Esophagus muscularis mucosa (tissue), 4 donors: ENCODE measurements at regions not wholly inside any gene's neighbourhood (a gene's known extent, or its start where the extent isn't known, plus 50 kb on each side); places are given as distances from the start of the nearest gene placed in this dataset.

Experiments
- DNase-seq: peaks from one replicate; pipeline ENCODE4 v3.0.0-alpha.2; 2017; ENCODE audit errors: extremely low spot score
- H3K27ac ChIP-seq, 4 donors: fragments of 200-600 bp; sonication (generic); replicated peaks in 1 of 4; 1 replicate in 3 of 4; 2 replicates in 1 of 4; pipeline ENCODE4 v1.5.1; 2016 to 2019; ENCODE audit warnings: mild to moderate bottlenecking in 1 of 4
- H3K27me3 ChIP-seq, 4 donors: fragments of 200-600 bp; sonication (generic); one replicate each; pipeline versions ENCODE4 v1.5.1 to v1.6.0; 2016 to 2019
- H3K36me3 ChIP-seq, 4 donors: fragments of 200-600 bp; sonication (generic); one replicate each; pipeline ENCODE4 v1.5.1; 2016 to 2019
- H3K4me1 ChIP-seq, 4 donors: fragments of 200-600 bp; sonication (generic); one replicate each; pipeline ENCODE4 v1.5.1; 2016 to 2019
- H3K4me3 ChIP-seq, 4 donors: fragments of 200-600 bp; sonication (generic); 1 replicate in 2 of 4; 2 replicates in 2 of 4; pipeline ENCODE4 v1.5.1; 2016 to 2019; ENCODE audit warnings: mild to moderate bottlenecking in 4 of 4, moderate library complexity in 1 of 4
- H3K9me3 ChIP-seq, 4 donors: fragments of 200-600 bp; sonication (generic); 1 replicate in 3 of 4; 2 replicates in 1 of 4; pipeline ENCODE4 v1.5.1; 2016 to 2019
- EP300 ChIP-seq: sonication (generic); formaldehyde crosslinking; IDR thresholded peaks from one replicate; pipeline ENCODE4 v1.6.1; 2017; ENCODE audit warnings: antibody characterized with exemption
- POLR2A ChIP-seq: fragments of 450-650 bp; IDR thresholded peaks from one replicate; pipeline ENCODE4 v1.6.1; 2017; ENCODE audit warnings: antibody characterized with exemption, moderate library complexity, mild to moderate bottlenecking, low read depth
- POLR2AphosphoS5 ChIP-seq, 2 donors: sonication (generic); formaldehyde crosslinking; IDR thresholded peaks; one replicate each; pipeline ENCODE4 v1.6.1; 2017; ENCODE audit warnings: antibody characterized with exemption in 2 of 2
- WGBS: methylation state at CpG from one replicate; pipeline ENCODE4 v1.1.5; 2018; 5-methylcytosine and 5-hydroxymethylcytosine counted together
- intact Hi-C: fragments of 100-400 bp; cut with DNase I; formaldehyde crosslinking; loops from one replicate; pipeline ENCODE4 v1.15.1; 2023
- TF ChIP-seq, protein P1 (sequence below), 3 experiments: fragments of 200-600 bp in 2 of 3; fragments of 450-650 bp in 1 of 3; sonication (generic) in 2 of 3; IDR thresholded peaks; one replicate each; pipeline ENCODE4 v1.5.1; 2017 to 2019; ENCODE audit warnings: antibody characterized with exemption in 3 of 3, mild to moderate bottlenecking in 2 of 3, moderate library complexity in 1 of 3

DNA sequence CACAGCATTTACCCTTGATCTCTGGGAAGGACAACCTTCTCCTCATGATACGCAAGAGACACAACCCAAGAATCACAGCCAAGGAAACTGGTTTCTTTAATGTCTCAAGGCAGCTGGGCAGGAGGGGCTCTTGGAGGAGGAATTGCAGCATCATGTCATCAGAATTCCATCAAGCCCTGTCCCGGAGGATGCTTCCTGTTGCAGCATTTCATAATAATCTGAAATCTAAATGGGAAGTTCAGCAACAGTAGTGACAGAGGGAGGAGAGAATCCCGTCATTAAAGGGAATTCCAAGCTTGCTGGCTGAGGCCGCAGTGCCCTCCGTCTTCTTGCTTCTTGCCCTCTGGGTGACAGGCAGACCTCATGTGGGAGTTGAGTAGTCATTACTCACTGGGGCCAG is 192.7 kb downstream of the TENT4A start:
- H3K4me1 ChIP-seq = no peaks in the 10 kb centered on the region
- H3K36me3 ChIP-seq = no peaks in the 10 kb centered on the region
- TF ChIP-seq, protein P1, sequence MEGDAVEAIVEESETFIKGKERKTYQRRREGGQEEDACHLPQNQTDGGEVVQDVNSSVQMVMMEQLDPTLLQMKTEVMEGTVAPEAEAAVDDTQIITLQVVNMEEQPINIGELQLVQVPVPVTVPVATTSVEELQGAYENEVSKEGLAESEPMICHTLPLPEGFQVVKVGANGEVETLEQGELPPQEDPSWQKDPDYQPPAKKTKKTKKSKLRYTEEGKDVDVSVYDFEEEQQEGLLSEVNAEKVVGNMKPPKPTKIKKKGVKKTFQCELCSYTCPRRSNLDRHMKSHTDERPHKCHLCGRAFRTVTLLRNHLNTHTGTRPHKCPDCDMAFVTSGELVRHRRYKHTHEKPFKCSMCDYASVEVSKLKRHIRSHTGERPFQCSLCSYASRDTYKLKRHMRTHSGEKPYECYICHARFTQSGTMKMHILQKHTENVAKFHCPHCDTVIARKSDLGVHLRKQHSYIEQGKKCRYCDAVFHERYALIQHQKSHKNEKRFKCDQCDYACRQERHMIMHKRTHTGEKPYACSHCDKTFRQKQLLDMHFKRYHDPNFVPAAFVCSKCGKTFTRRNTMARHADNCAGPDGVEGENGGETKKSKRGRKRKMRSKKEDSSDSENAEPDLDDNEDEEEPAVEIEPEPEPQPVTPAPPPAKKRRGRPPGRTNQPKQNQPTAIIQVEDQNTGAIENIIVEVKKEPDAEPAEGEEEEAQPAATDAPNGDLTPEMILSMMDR (IDR thresholded peaks at IDR 0.05) = no peak
- TF ChIP-seq EP300 = no peak
- TF ChIP-seq POLR2A = no peak
- no peak for TF ChIP-seq POLR2AphosphoS5 (IDR thresholded peaks at IDR 0.05)
- H3K27me3 ChIP-seq = peaks cover 0 to 11% (median 0%) of the 10 kb centered on the region in 4 donors
- WGBS = 62% methylated on average over 5 of the region's 5 CpGs
- peak; percentile 88 for DNase-seq
- H3K27ac ChIP-seq = peak overlapping the region in 1 of 4 donors; percentile 28
- H3K4me3 ChIP-seq = no peak overlapping the region
- intact Hi-C loops = no loop called here
- H3K9me3 ChIP-seq = no peaks in the 10 kb centered on the region

DNA sequence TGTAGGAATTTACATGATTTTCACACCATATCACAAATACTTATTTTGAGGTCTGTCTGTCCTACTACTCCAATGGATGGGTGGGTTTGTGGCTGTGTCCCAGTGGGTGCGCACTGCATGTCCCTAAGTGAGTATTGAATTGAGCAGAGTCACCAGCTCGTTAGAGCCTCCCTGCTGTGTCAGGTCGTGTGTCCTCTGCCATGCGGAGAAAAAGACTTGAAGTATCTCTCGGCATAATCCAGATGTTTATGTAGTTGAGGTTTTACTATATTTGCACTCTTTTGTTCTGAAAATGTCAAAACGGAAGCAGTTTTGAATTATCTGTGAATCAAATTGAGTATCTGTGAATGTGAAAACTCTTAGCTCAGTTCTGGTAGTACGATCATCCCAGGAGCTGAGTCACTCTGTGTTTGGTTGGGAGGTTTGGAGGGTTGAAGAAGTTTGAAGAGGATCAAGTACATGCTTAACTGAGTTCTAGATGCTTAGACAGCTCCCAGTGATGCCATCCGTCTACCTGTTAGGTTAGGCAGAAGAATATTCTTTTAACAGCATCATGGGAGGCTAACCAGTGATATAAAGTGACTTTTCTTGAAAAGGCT is 194.2 kb downstream of the TENT4A start:
- no peaks in the 10 kb centered on the region for H3K36me3 ChIP-seq
- peaks cover 0 to 11% (median 0%) of the 10 kb centered on the region in 4 donors for H3K27me3 ChIP-seq
- intact Hi-C loops = no loop called here
- no peaks in the 10 kb centered on the region for H3K9me3 ChIP-seq
- DNase-seq = no peak
- TF ChIP-seq POLR2A (no peak), EP300 (no peak), POLR2AphosphoS5 (IDR thresholded peaks at IDR 0.05) (no peak)
- TF ChIP-seq, protein P1 (IDR thresholded peaks at IDR 0.05) = no peak
- H3K4me1 ChIP-seq = no peaks in the 10 kb centered on the region
- H3K27ac ChIP-seq = no peak overlapping the region
- 70% methylated on average over 8 of the region's 8 CpGs for WGBS
- H3K4me3 ChIP-seq = no peak overlapping the region

GRCh38 chr5:6909901-6910300 is 196.7 kb downstream of the TENT4A start:
- H3K4me3 ChIP-seq = no peak overlapping the region
- no peaks in the 10 kb centered on the region for H3K4me1 ChIP-seq
- no peak for DNase-seq
- H3K27ac ChIP-seq = no peak overlapping the region
- H3K9me3 ChIP-seq = no peaks in the 10 kb centered on the region
- TF ChIP-seq, protein P1 (IDR thresholded peaks at IDR 0.05) = no peak
- TF ChIP-seq POLR2A (no peak), EP300 (no peak), POLR2AphosphoS5 (IDR thresholded peaks at IDR 0.05) (no peak)
- H3K36me3 ChIP-seq = no peaks in the 10 kb centered on the region
- H3K27me3 ChIP-seq = peaks cover 0 to 11% (median 0%) of the 10 kb centered on the region in 4 donors
- intact Hi-C loops = no loop called here
- WGBS = 77% methylated on average over 4 of the region's 4 CpGs

DNA sequence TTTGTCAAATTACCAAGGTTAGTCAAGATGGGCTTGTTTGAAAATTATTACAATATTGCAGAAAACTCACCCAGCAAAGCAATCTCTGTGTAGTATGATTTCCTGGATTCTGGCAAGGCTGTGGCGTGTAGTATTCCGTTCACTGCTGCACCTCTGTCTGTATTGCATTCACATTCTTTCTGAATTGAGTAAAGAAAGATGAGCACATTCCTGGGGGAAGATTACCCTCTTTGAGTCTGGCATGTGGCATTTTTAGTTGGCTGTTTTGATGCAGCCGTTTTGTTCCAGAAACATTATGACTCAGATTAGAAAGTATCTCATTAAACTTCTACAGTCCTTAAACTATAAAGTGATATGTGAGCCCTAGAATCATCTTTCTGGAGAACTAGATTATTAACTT is 197.7 kb downstream of the TENT4A start:
- H3K4me1 ChIP-seq = no peaks in the 10 kb centered on the region
- H3K27ac ChIP-seq = no peak overlapping the region
- H3K36me3 ChIP-seq = no peaks in the 10 kb centered on the region
- no peak overlapping the region for H3K4me3 ChIP-seq
- H3K27me3 ChIP-seq = peaks cover 0 to 9% (median 0%) of the 10 kb centered on the region in 4 donors
- TF ChIP-seq POLR2AphosphoS5 (IDR thresholded peaks at IDR 0.05) = no peak
- no peak for TF ChIP-seq EP300
- TF ChIP-seq, protein P1 (IDR thresholded peaks at IDR 0.05) = no peak
- TF ChIP-seq POLR2A = no peak
- intact Hi-C loops = no loop called here
- WGBS = 58% methylated on average over 3 of the region's 3 CpGs
- H3K9me3 ChIP-seq = no peaks in the 10 kb centered on the region
- DNase-seq = no peak

DNA sequence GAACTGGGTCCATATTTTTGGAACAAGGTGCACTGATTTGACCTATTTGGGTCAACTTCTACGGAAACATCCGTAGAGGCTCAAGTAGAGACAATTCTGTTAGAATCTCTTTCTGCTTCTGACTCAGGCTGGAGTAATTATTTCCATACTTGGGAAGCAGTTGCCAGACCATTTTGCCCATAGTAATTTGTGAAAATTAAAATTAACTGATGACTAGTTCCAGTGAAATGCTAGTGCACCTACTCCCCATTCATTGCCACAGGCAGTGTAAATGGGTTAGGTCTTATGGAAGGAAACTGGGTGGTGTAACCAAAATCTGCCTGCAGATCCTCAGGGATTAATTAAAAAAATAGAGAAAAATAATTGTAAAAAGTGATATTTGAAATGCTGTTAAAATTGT is 201.1 kb downstream of the TENT4A start:
- no peak overlapping the region for H3K4me3 ChIP-seq
- H3K27ac ChIP-seq = no peak overlapping the region
- TF ChIP-seq POLR2AphosphoS5 (IDR thresholded peaks at IDR 0.05) (no peak), POLR2A (no peak)
- TF ChIP-seq, protein P1 (IDR thresholded peaks at IDR 0.05) = no peak
- DNase-seq = no peak
- no peaks in the 10 kb centered on the region for H3K27me3 ChIP-seq
- 80% methylated on average over 2 of the region's 2 CpGs for WGBS
- no peaks in the 10 kb centered on the region for H3K36me3 ChIP-seq
- intact Hi-C loops = no loop called here
- H3K4me1 ChIP-seq = no peaks in the 10 kb centered on the region
- H3K9me3 ChIP-seq = no peaks in the 10 kb centered on the region
